Fibroblast of pulmonary artery (primary cell): ENCODE measurements at regions not wholly inside any gene's neighbourhood (a gene's known extent, or its start where the extent isn't known, plus 50 kb on each side); places are given as distances from the start of the nearest gene placed in this dataset.
"Not testable (repeated sequence)": the region's sequence is repeated elsewhere in the genome, so short reads cannot be mapped to it uniquely, and the experiment has no call there.

ENCODE experiments used
- DNase-seq: peaks from one replicate; pipeline ENCODE4 v3.0.0-alpha.2; 2010; ENCODE audit warnings: low read depth
- H3K4me3 ChIP-seq: replicated peaks from 2 replicates; pipeline ENCODE4 v1.5.1; 2011; ENCODE audit warnings: low read depth, mild to moderate bottlenecking, control low read depth, low read length, moderate library complexity
- CTCF ChIP-seq: IDR thresholded peaks from 2 replicates; pipeline ENCODE4 v1.5.1; 2011; ENCODE audit warnings: mild to moderate bottlenecking, control low read depth, low read length, inconsistent platforms; ENCODE audit errors: missing control alignments

- no peak for DNase-seq
- no peak overlapping the region for H3K4me3 ChIP-seq
- no peak for TF ChIP-seq CTCF
These were observed 202.5 kb upstream of the AHR start for GRCh38 chr7:17095931-17096330.

- DNase-seq, result peak; percentile 82
- peak overlapping the region; percentile 8 for H3K4me3 ChIP-seq
- TF ChIP-seq CTCF, result no peak
These were observed 200.7 kb upstream of the AHR start for GRCh38 chr7:17097668-17098297.

GRCh38 chr7:17098515-17098914, 199.9 kb upstream of the AHR start:
- no peak for TF ChIP-seq CTCF
- H3K4me3 ChIP-seq, result no peak overlapping the region
- no peak for DNase-seq

- TF ChIP-seq CTCF, result no peak
- DNase-seq, result peak; percentile 94
- no peak overlapping the region for H3K4me3 ChIP-seq
These were observed 199.1 kb upstream of the AHR start for GRCh38 chr7:17099083-17099973.

DNA sequence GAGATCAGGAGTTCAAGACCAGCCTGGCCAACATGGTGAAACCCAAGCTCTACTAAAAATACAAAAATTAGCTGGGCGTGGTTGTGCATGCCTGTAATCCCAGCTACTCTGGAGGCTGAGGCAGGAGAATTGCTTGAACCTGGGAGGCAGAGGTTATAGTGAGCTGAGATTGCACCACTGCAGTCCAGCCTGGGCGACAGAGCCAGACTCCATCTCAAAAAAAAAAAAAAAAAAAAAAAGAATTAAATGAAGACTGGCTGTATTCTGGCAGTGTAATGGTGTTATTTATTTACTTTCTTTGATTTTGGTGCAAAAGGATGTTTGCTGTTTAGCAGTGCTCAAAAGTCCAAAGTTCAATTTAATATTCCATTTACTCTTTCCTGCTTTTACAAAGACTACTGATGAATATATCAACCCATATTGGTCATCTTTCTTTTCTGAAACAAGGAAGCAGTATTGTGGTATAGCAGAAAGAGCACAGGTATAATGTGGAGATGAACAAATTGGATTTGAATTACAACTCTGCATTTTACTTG, 198.4 kb upstream of the AHR start:
- not testable (repeated sequence) for H3K4me3 ChIP-seq, DNase-seq

- no peak for DNase-seq
- no peak overlapping the region for H3K4me3 ChIP-seq
- no peak for TF ChIP-seq CTCF
These were observed 197.2 kb upstream of the AHR start for GRCh38 chr7:17101207-17101696.

DNA sequence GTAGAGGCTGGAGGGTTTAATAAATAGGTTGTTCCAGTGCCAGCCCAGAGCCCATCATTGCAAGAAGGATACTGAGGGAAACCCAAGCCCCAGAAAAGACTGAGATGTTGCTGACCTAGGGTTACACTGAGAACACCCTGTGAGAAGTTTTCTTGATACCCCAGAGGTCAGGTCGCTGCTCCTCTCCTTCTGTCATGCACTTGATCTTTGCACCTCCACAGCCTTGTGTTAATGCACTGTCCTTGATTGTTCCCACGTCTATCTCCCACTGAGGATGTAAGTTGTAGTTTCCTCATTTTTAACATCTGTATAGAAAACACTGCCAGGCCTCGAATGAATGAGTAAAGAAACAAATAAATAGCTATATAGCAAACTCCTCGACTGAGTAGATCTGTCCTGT, 195.3 kb upstream of the AHR start:
- H3K4me3 ChIP-seq, result no peak overlapping the region
- no peak for DNase-seq
- no peak for TF ChIP-seq CTCF
